Germinal center (tissue), 1 donor: ENCODE measurements at regions not wholly inside any gene's neighbourhood (a gene's known extent, or its start where the extent isn't known, plus 50 kb on each side); places are given as distances from the start of the nearest gene placed in this dataset.
"Not testable (repeated sequence)": the region's sequence is repeated elsewhere in the genome, so short reads cannot be mapped to it uniquely, and the experiment has no call there.

ENCODE experiments used
- DNase-seq: peaks from one replicate; pipeline ENCODE4 v3.0.0; 2012; ENCODE audit warnings: mixed read lengths, low spot score

DNA sequence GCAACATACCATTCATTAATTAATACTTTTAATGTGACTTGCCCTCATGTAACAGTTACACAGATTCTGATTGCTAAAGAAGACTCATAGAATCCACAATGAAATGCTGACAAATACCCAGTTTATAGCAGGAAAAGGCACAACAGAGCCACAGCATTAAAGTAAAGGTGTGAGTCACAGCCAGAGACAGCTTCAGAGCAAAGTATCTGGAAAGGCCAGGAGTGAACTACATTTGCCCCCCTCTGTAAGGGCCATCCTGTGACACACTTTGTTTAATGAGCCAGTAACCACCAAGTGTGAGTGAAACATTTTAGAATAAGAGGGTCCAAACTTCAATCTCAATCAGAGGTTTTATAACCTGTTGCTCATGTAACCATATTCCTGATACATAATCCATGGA, 133.8 kb upstream of the TACR3 start:
- no peak for DNase-seq

DNA sequence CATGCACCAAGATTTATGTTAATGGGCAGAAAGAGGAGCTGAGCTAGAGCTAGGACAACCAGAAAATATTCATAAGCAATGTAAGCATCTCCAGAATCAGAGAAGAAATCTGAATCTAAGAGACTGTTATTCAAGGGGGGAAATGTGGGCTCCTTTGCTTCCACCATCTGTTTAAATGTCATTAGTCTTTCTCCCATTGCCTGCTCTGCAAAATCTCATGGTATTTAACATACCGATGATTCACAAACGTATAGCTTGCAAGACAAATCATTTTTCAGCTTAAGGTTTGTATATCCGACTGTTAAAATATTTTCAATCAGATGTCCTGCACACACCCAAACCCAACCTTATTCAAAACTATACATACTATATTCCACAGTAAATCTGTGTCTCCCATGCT, 133.4 kb upstream of the TACR3 start:
- DNase-seq = no peak

DNA sequence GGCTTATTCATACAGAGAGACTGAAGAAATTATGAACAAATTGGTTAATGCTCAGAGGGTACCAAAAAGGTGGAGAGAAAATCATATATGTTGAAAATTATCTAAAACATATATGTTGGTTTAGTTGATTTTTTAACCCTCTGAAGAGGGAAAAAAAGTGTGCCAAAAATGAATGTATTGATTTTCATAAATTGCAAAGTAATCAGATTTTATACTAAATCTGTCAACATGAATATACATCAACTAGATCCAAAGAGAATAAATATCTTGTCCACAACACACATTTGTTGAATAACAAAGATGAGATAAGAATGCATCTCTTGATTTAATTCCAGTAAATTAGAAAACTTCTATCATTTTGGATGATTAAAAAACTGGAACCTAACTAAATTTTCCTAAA, 125.3 kb upstream of the TACR3 start:
- DNase-seq = no peak

DNA sequence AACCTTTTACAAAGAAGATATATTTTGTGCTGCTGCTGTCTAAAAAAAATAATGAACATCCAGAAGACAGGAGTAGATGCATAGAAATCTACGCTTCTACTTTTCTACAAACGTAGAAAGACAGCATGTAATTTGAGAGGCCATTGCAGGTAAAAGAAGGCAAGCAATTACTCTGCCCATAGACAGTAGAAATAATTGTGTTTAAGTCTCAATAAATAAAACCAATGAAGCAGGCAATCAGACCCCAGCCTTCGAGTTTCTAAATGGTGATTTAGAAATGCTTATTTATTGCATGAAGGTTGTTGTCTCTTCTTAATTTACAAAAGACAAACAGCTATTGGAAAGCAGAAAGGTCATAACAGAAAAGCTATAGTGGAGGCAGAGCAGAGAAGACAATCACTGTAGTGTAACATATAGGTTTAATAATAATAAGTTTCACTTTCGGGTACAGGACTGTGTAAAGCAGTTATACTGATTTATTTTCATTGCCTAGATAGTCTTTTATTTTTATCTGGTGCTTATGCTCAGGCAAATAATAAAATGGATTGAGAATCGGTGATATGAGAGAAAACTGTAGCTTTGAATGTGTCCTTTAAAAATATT, 123.0 kb upstream of the TACR3 start:
- no peak for DNase-seq

DNA sequence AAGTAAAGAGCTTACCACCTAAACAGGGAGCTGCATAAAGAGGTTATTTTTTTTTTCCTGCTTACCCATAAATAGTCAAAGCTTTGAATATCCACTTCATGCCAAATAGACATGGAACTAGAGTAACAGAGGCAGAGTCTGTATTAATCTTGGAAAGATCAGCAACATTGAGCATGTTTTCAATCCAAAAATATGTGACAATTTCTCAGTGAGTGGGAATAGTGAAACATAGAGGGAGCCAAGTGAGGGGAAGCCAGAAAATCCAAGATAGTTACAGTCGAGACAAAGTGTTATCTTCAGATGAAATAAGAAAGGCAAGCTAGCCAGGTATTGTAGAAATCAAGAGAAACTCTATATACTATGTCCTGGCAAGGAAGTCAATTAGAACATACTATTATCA, 122.3 kb upstream of the TACR3 start:
- DNase-seq = no peak

DNA sequence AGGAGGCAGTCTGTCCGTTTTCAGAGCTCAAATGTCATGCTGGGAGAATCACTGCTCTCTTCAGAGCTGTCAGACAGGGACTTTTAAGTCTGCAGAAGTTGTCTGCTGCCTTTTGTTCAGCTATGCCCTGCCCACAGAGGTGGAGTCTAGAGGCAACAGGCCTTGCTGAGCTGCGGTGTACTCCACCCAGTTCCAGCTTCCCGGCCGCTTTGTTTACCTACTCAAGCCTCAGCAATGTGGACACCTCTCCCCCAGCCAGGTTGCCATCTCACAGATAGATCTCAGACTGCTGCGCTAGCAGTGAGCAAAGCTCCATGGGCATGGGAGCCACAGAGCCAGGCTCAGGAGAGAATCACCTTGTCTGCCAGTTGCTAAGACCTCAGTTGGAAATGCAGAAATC, 90.5 kb upstream of the TACR3 start:
- not testable (repeated sequence) for DNase-seq

DNA sequence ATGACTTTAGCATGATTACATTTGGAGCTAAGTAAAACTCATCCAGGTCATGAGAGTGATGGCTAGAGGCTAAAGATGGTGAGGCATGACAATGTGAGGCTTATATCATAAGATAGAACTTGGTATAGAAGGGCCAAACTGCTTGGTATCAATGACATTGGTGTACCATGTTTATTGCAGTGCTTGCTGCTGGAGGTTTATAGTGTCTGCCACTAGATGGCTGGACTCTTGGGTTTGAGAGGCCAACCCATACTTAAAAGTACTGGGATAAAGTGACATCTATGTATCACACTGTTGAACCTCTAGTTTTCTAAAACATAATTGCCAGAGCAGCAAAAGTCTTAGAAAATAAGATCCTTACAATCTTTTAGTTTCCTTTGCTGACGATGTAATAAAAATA, 83.0 kb upstream of the TACR3 start:
- DNase-seq = no peak

DNA sequence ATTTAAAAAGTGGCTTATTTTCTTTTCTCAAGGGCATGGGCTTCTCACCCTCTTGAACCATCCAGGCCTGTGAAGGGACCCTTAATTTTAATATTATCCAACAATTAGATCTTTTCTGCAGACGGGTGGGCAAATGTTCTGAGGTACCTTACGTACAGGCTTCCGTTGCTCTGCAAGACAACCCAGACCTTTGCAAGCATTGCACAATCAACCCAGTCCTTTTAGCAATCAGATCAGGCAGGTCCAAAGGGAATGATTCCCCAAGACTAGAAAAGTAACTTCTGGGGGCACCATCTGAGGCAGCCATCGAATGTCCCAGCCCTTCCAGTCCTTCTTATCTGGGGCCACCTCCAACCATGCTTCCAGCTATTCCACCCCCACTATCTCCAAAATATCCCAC, 67.3 kb upstream of the TACR3 start:
- DNase-seq = no peak

DNA sequence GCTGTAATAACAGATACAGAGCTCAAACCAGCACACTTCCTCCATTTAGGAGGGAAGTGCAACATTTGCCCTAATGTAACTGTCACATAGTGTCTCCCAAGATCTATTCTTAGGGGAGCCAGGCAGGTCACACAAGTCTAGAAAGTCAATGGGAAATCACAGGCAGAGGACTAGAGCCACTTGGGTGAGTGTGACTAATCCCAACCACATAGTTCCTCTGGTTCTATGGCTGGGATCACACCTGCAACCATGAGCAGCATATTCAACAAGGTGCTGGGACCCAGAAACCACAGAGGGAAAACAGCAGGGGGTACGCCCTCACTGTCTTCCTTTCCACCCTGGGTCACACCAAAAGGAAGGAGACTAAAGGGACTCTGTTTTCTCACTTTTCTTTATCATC, 66.8 kb upstream of the TACR3 start:
- no peak for DNase-seq

DNA sequence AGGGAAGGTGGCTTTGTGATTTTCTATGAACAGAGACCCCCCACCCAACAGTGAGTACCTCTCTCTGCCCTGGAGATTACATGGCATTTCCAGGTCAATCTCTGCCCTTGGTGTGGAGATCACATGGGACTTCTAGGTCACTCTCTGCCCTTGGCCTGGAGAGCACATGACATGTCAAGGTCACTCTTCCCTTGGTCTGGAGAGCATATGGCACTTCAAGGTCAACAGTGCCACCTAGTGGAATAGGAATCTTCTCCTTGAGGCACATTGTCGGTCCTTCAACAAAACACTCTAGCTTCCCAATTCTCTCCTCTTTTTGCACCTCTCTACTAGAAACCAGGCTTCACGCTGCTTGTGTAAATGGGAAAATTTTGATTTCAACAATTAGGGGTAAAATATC, 66.2 kb upstream of the TACR3 start:
- peak; percentile 2 for DNase-seq

DNA sequence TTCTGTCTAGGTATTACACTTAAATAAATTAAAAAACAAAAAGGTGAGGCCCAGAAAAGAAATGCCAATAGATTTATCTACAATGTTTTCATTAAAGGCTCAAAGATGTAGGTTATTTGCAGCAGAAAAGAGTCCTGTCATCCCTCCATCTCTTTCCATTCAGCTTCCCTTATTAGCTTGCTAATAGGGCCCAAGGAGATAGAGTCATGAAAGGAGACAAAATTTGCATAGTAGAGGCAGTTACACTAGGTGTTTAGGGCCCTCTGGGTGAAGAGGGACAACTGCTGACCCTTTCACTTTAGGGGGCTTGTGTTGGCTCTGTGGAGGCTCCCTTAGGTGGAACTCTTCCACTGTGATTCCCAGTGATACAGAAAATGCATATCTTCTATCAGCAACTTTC, 58.4 kb upstream of the TACR3 start:
- no peak for DNase-seq

DNA sequence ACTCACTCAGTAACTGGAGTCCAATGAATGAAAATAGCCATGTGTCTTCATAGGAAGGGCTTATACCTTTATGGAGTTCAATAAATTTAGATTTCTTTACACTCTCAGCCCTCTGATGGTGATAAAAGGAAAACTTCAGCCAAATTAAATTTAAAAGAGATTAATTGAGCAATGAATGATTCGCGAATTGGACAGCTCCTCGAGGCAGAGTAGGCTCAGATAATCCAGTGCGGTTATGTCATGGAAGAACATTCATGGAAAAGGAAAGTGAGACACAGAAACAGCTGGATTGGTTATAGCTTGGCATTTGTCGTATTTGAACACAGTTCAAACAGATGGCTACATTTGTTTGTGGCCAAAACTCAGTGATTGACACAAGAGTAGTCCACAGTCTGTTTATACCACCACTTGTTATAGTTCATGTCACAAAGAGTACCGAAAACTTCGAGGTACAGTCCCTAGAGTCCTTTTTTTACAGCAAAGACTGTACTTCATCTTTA, 54.6 kb upstream of the TACR3 start:
- DNase-seq = no peak

DNA sequence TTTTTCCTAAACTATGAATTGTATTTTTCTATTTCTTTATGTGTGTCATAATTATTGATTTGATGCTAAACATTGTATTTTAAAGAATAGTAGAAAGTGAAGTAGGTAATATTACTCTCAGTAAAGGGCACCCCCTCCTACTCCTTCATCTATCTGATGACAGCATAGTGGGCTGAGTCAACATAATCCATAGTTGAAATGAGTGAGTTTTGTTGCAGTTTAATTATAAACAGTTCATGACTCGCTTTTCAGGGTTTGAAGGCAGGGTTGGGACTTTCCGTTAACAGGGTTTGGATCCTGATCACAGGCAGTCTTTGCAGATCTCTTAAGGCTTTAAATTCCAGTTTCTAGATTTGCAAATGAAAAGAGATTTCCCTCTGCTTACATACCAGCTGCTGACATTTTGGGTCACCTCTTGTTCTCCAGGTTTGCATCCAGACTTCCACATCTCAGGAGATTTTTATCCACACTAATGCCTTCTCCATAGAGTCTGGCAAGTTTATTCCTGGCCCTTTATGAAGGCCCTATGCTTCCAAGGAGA, 54.0 kb upstream of the TACR3 start:
- no peak for DNase-seq
